ENCODE measurements at regions not wholly inside any gene's neighbourhood (a gene's known extent, or its start where the extent isn't known, plus 50 kb on each side); places are given as distances from the start of the nearest gene placed in this dataset.

DNA sequence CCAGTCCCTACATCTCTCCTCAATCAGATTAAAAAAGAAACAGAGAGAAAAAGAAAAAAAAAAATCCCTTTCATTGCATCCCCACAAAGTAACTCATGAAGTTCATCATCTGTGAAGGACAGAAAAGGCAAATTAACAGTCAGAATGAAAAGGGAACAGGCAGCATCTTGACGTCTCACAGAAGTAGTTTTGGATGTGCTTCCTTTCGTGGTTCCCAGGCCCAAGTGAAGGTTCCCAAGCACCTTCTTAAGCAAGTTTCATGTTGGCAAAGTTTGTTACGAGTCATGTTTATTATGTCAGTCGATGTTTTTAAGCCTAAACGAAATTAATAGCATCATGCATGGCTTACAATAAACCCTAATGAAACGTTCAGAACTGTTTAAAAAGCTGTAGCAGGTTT, 475.2 kb downstream of the SETD4 start:
- no peak overlapping the region for H3K4me3 ChIP-seq (replicated peaks in 1 of 3)
- no peak for DNase-seq
- H3K4me1 ChIP-seq = no peaks in the 10 kb centered on the region
- H3K27me3 ChIP-seq = no peaks in the 10 kb centered on the region
- 76 to 81% methylated on average over 6 of the region's 6 CpGs for WGBS, 2 donors
- no peaks in the 10 kb centered on the region for H3K36me3 ChIP-seq
- no peaks in the 10 kb centered on the region for H3K9me3 ChIP-seq
- H3K27ac ChIP-seq = no peak overlapping the region
- no peak for TF ChIP-seq POLR2A (IDR thresholded peaks at IDR 0.05)
- no peak for TF ChIP-seq CTCF (IDR thresholded peaks at IDR 0.05)
- intact Hi-C loops (cut with DNase I) = no loop called here

DNA sequence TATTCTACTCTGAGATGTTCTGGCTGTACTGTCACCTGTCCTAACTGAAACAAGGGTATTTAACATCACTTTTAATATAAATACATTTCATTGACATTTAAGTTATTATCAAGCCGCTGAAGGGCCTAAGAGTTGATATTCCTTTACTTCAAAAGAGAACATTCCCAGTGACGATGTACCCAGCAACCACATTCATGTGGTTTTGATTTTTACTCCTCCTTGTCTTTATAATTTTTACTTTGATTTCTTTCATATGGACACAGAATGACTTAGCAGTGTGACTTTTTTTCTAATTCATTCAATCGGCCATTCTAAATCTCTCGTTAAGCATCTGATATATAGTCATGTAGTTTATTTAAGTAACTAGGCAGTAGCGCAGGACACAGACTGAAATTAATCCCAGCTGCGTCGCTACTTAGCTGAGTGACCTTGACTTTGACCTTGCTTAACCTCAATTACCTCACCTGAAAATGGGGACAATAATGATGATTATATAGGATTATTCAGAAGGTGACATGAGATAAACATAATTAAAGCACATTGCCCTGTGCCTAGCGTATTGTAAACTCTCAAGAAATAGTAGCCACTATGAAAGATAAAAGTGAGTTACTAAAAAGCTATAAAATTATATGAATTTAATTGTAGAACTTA, 476.6 kb downstream of the SETD4 start:
- WGBS, 2 donors = 95 to 96% methylated on average over 8 of the region's 8 CpGs
- Histone ChIP-seq H3K9me3 (no peaks in the 10 kb centered on the region), H3K27ac (no peak overlapping the region), H3K27me3 (no peaks in the 10 kb centered on the region), H3K4me1 (no peaks in the 10 kb centered on the region), H3K36me3 (no peaks in the 10 kb centered on the region), H3K4me3 (replicated peaks in 1 of 3) (no peak overlapping the region)
- intact Hi-C loops (cut with DNase I) = no loop called here
- DNase-seq = no peak
- TF ChIP-seq POLR2A (IDR thresholded peaks at IDR 0.05) (no peak), CTCF (IDR thresholded peaks at IDR 0.05) (no peak)

DNA sequence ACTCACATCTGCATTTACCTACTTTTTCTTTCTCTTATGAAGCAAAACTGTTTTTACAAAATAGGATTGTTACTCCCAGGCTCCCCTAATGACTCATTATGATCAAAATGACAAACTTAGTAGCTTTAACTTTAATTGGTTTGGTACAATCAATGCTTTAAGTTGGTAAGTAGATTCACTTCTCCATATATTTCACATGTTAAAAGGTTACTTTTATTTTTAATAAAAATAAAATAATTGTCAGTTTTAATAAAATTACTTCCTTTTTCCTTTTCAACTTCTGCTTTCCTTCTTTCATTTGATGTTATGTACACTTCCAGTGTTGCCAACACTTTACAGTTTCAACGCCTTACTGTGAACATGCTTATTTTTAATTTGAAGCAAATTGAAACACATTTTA, 477.6 kb downstream of the SETD4 start:
- no peak for TF ChIP-seq POLR2A (IDR thresholded peaks at IDR 0.05)
- no peak for TF ChIP-seq CTCF (IDR thresholded peaks at IDR 0.05)
- no peak for DNase-seq
- Histone ChIP-seq H3K4me1 (no peaks in the 10 kb centered on the region), H3K27ac (no peak overlapping the region), H3K9me3 (no peaks in the 10 kb centered on the region), H3K27me3 (no peaks in the 10 kb centered on the region), H3K4me3 (replicated peaks in 1 of 3) (no peak overlapping the region), H3K36me3 (no peaks in the 10 kb centered on the region)
- intact Hi-C loops (cut with DNase I) = no loop called here
- WGBS, 2 donors = 81 to 84% methylated on average over 1 of the region's 1 CpG

DNA sequence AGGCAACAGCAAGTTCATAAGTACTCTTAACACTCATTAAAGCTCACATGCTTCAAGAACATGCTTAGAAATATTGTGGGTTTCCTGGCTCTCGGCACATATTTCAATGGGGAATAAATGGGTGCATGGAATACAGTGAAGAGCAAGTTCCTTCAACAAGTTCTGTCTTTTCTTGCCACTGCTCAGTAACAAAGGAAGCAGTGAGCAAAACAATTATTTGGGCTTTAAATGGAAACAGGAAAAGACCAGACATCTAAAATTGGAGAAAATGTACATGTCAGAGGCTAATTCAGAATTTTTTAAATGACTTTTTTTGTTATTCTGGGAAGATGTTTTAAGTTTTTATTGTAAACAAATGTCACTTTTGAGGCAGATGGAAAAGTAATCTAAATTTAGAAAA, 478.7 kb downstream of the SETD4 start:
- no peaks in the 10 kb centered on the region for H3K36me3 ChIP-seq
- no peaks in the 10 kb centered on the region for H3K9me3 ChIP-seq
- no peak for DNase-seq
- no peak overlapping the region for H3K27ac ChIP-seq
- intact Hi-C loops (cut with DNase I) = no loop called here
- no peak overlapping the region for H3K4me3 ChIP-seq (replicated peaks in 1 of 3)
- TF ChIP-seq POLR2A (IDR thresholded peaks at IDR 0.05) = no peak
- TF ChIP-seq CTCF (IDR thresholded peaks at IDR 0.05) = no peak
- no peaks in the 10 kb centered on the region for H3K4me1 ChIP-seq
- 45 to 52% methylated on average over 1 of the region's 1 CpG for WGBS, 2 donors
- H3K27me3 ChIP-seq = no peaks in the 10 kb centered on the region

- no peak overlapping the region for H3K27ac ChIP-seq
- DNase-seq = no peak
- TF ChIP-seq CTCF (IDR thresholded peaks at IDR 0.05) = no peak
- 86 to 92% methylated on average over 2 of the region's 2 CpGs for WGBS, 2 donors
- intact Hi-C loops (cut with DNase I) = no loop called here
- H3K4me1 ChIP-seq = no peaks in the 10 kb centered on the region
- no peaks in the 10 kb centered on the region for H3K9me3 ChIP-seq
- H3K36me3 ChIP-seq = no peaks in the 10 kb centered on the region
- no peaks in the 10 kb centered on the region for H3K27me3 ChIP-seq
- no peak overlapping the region for H3K4me3 ChIP-seq (replicated peaks in 1 of 3)
These were observed 480.6 kb downstream of the SETD4 start for GRCh38 chr21:35579520-35580293.

Data from thyroid gland (tissue), 4 donors.